GM18505 (cell line): ENCODE measurements at regions not wholly inside any gene's neighbourhood (a gene's known extent, or its start where the extent isn't known, plus 50 kb on each side); places are given as distances from the start of the nearest gene placed in this dataset.
"Not testable (repeated sequence)": the region's sequence is repeated elsewhere in the genome, so short reads cannot be mapped to it uniquely, and the experiment has no call there.

ENCODE experiments used
- ATAC-seq: cut with Tn5 transposase; IDR thresholded peaks from one replicate; pipeline ENCODE4 v1.9.1; 2021; ENCODE audit not compliant: unreplicated experiment
- POLR2A ChIP-seq: IDR thresholded peaks from 4 replicates; pipeline ENCODE4 v1.6.1; 2011; ENCODE audit warnings: borderline replicate concordance; ENCODE audit not compliant: insufficient read depth, insufficient read length; ENCODE audit errors: extremely low read depth

DNA sequence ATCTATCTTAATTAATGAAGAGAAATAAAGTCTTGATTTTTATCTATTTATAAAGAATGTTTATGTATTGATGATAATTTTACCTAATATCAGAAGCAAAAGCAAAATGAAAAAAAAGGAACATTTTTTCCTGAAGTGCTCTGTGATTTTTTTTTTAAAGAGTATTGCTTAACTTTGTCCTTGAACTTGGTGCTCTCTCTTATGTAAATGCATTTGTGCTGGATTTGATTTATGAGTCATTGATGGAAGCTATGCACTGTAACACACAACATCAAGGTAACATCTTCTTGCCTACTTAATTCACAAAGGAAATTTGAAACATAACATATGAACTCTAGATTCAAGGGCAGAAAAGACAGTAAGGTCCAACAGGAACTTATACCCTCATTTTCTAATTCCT is 312.9 kb upstream of the CDH19 start:
- ATAC-seq, result no peak
- no peak for TF ChIP-seq POLR2A

DNA sequence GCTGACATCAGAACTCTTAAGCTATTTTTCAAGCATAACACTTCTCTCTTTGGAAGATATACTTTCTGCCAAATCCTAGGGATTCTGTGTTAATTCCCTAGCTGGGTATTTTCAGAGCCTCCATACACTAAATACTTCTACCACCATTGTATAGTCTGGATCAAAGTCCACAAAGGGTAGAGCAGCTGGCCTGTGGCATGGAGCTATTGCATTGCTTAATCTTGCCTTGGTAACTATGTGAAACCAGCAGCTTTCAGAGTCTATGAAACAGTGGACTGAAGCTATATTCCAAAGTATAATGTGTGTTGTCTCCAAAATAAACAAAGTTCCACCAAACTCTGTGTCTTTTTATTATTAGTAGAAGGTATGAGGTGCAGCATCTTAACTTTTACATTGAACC is 296.9 kb upstream of the CDH19 start:
- TF ChIP-seq POLR2A, result no peak
- ATAC-seq, result no peak

DNA sequence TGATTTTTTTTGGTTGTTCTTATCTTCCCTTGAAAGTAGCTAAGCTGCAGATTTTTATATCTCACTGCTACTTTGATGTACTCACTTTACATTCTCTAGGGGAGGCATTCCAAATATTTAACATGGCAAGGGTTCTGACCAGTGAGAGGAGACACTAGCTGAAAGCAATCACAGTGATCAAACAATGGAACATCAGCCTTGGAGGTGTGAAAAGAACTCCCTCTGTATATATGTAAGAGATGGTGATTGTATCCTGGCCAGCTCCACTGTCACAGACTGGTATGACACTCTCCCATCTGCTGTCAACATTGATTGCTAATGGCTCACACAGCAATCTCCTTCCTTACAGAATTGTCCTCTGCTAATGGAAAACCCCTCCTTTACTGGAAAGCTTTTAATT is 291.7 kb upstream of the CDH19 start:
- no peak for TF ChIP-seq POLR2A
- ATAC-seq, result no peak

DNA sequence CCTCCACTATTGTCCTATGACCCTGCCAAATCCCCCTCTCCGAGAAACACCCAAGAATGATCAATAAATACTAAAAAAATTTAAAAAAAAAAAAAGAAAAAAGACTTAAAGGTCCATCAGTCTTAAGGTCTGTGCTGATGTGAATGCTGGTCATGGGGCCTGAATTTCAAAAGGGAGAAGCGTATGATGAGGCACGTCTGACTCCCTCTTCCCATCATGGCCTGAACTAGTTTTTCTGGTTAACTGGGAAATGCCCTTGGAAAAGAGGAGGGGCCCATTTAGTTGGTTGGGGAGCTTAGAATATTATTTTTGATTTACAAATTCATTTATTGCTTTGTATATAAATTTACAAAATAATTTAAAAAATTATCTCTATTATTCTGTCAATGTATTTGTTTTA is 291.0 kb upstream of the CDH19 start:
- TF ChIP-seq POLR2A, result no peak
- no peak for ATAC-seq

DNA sequence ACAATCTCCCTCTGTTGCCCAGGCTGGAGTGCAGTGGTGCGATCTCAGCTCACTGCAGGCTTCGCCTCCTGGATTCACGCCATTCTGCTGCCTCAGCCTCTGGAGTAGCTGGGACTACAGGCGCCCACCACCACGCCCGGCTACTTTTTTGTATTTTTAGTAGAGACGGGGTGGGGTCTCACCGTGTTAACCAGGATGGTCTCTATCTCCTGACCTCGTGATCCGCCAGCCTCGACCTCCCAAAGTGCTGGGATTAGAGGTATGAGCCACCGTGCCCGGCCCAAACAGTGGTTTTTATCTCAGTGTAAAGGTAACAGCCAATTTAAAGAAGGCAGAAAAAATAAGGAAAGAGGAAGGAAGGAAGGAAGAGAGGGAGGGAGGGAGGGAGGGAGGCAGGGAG is 288.5 kb upstream of the CDH19 start:
- not testable (repeated sequence) for ATAC-seq

DNA sequence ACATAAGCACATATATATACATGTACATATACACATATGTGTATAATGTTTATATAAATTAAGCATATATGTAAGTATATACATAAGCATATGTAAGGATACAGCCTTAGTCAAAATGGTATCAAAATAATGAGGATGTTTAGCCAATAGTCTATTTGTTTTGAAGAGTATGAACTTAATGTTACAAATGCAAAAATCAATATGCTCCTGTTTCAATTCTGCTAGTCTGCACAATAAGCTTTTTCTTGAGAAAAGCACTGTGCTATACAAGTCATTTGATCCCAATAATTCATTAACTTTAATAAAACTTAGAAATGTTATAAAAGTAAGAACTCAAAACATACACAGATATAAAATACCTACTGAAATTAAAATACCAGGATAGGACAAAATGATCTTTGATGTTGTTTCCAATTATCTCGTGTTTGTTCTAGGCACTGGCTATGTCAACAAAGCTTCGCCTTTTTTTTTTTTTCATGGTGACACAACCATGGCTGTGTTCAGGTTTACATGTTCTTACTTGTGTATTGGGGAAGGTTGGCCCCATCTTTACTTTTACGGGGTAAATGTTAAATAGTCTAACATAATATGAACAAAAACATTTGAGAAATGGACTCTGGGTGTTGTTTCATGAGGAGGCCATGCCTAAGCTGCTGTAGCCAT is 271.1 kb upstream of the CDH19 start:
- no peak for ATAC-seq

DNA sequence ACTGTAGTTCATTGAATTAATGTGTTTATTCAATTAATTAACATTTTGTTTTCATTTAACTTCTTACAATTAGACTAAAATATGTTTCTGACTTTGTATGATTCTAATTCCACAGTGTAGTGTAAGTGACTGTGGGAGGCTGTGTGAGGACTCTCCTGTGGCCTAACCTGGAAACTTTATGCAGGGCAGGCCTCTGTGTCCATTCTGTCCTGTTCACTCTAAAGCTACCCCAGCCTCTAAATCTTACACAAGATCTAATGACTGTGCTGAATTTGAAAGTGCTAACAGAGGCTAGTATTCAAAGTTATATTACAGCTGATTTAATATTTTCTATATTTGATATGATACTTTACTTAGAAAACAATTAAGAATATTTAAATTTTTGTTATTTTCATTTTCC is 270.5 kb upstream of the CDH19 start:
- ATAC-seq, result no peak
- TF ChIP-seq POLR2A, result no peak

More for the DNA sequence above, 271.1 kb upstream of the CDH19 start:
- no peak for TF ChIP-seq POLR2A

DNA sequence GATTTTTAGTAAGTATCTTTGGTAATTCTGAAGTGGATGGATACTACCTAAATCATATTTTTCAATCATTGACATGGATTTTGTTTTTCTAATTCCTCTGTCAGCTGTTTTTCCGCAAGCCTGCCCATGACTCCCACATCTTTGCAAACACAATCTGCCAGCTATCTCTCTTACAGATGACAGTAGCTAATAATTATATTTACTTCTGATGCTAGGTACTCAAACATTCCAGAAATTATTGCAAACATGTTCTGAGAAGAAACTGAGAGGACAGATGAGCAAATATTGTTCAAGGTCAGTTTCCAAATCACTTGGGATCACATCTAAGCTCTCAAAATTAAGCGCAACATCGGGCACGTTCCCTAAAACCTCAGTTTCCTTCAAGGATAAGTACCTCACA is 270.0 kb upstream of the CDH19 start:
- ATAC-seq, result no peak
- TF ChIP-seq POLR2A, result no peak

DNA sequence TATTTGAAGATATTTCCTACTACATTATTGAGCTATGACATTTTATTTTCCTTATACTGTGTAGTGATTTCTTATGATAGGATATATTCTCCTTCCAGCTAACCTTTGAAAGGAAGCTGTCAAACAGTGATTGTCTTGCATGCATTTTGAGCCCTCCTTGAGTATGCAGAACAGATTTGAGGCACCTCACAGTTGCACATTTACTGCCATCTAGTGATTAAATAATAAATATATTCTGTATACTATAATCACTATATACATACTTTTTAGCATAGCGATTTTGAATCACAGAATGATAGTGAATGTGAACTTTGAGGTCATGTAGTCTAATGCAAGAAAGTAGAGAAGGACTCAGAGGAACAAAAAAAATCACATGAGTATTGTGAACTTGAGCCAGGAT is 268.4 kb upstream of the CDH19 start:
- TF ChIP-seq POLR2A, result no peak
- no peak for ATAC-seq

DNA sequence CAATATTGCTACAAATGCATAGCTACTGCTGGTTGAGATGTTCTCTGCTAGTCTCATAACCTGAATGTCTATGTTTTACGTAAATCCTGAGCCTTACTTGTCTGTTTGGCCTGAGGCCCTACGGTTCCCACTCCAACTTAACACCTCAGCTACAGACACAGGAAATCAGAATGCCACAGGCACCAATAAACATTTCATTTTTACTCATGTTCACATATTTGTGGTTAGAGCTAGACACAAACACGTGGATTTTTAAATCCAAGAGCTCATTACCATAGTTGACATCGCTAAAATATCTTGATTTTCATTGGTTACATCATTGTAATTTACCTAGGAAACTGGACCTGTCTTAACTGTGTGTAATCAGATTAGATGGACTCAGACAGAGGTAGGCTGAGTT is 263.8 kb upstream of the CDH19 start:
- ATAC-seq, result no peak
- TF ChIP-seq POLR2A, result no peak

DNA sequence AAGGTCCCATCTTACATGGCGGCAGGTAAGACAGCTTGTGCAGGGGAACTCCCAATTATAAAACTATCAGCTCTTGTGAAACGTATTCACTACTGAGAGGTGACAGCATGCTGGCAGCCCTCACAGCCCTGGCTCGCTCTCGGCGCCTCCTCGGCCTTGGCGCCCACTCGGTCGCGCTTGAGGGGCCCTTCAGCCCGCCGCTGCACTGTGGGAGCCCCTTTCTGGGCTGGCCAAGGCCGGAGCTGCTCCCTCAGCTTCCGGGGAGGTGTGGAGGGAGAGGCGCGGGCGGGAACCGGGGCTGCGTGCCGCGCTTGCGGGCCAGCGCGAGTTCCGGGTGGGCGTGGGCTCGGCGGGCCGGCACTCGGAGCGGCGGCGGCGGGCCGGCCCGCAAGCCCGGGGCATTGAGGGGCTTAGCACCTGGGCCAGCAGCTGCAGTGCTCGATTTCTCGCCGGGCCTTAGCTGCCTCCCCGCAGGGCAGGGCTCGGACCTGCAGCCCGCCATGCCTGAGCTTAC is 262.6 kb upstream of the CDH19 start:
- ATAC-seq, result not testable (repeated sequence)

DNA sequence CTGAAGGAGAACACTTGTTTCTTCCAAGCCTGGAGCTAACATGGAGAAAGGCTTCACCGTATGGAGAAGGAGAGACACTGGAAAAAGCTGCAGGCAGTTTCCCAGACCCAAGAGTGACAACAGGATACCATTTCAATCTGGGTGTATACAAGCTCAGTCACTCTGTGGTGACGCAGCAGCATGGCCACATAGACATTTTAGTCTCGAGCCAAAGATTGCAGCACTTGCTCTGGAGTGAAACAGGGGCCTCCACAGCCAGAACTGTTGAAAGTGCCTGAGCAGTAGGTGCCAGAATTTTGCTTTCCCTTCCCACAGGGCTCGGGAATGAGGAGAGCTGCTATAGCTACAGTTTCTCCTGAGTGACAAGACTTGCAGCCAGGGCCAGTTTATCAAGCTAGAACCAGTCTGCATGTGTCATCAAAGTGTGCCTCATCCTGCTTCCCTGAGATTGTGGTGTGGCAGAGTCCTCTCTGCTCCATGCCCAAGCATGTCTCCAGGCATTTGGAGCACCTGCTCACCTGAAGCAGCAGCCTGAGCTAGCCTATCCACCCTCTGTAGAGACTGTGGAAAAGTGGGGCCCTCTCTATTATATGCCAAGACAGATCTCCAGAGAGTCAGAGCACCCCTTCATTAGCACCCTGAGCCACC is 234.6 kb upstream of the CDH19 start:
- ATAC-seq, result no peak
- TF ChIP-seq POLR2A, result no peak

DNA sequence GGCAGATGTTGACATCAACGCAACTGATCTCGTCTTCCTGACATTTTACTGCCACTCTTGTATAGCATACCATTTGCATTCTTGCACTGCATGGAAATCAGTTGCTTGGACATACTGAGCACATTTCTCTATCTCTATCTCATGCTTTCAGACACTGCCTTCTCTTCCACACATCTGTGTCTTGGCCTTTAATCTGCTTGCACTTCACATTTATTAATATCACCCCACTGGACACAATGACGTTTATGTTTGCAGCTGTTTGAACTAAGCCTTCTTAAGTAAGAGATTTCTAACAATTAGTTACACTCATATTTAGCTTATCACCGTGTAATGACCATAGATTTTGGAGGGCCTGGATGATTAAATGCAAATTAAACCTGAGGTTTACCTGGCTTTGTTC is 229.8 kb upstream of the CDH19 start:
- no peak for ATAC-seq
- TF ChIP-seq POLR2A, result no peak

DNA sequence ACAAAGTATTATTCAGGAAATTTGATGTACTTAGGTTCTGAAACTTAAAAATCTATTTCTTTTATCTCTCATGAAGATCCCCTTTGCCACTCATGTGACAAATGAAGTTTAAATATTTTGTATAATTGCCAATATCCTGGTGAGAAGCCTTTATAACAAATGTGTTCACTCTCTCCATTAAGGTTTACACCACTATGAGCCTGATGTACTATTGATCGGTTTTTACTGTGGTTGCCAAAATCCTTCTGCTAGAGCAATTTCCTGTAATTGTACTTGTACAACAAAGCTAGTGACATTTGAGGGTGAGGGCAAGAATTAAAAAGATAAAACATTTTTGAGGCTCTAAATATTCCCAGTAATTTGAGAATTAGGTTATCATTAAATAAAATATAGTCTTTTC is 222.3 kb upstream of the CDH19 start:
- no peak for ATAC-seq
- TF ChIP-seq POLR2A, result no peak

DNA sequence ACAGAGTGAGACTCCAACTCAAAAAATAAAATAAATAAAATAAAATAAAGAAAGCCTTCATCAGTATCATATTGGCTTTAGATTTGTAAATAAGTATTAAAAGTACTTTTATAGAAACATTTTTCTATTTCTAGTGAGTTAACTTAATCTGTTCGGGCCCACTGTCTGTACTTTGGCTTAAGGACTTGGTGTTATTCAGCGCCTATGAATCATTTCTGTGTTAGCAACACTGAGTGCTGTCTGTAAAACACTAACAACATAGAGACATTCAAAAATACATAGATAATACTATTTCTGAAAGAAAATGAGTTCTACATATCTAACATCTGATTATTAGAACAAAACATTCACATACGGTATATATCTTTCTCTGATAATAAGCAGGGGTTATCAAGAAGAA is 221.5 kb upstream of the CDH19 start:
- no peak for TF ChIP-seq POLR2A
- ATAC-seq, result no peak

DNA sequence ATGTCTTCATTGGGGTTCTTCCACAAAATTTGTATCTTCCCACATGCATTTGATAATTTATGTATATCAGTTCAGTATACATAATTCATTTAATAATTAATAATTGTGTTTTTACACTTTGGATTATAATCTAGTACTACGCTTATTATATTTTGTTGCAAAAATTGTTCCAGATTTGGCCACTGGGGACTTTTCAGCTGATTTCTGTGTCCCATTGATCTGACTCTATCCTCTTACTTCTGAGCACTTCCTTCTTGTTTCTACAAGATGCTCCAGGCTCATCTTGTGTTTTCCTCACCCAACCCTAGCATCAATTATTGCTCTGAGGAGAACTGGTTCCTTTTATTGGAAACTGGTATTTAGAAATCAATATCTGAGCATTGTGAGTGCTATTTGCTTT is 215.3 kb upstream of the CDH19 start:
- no peak for ATAC-seq
- no peak for TF ChIP-seq POLR2A

DNA sequence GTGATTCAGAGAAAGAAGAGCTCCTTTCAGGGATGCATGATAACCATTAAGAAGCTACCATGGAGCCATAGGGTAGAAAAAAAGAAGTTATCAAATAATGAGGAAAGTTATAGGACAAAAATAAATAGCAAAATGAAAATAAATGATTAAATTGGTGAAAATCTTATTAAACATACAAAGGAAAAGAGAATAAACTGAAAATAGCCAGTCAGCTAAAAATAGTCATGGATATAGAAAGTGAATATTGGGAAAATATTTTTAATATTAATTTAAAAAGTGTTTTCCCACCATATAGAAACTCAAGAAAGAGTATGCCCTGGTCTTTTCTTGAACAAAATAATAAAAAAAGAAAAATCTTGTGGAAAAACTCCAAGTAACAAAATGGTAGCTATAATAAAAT is 209.2 kb upstream of the CDH19 start:
- no peak for TF ChIP-seq POLR2A
- ATAC-seq, result no peak
